GM21381 (cell line): ENCODE measurements at regions not wholly inside any gene's neighbourhood (a gene's known extent, or its start where the extent isn't known, plus 50 kb on each side); places are given as distances from the start of the nearest gene placed in this dataset.
"Not testable (repeated sequence)": the region's sequence is repeated elsewhere in the genome, so short reads cannot be mapped to it uniquely, and the experiment has no call there.

ENCODE experiments used
- ATAC-seq: cut with Tn5 transposase; IDR thresholded peaks from one replicate; pipeline ENCODE4 v1.9.1; 2021; ENCODE audit warnings: mild to moderate bottlenecking, moderate library complexity; ENCODE audit not compliant: unreplicated experiment

DNA sequence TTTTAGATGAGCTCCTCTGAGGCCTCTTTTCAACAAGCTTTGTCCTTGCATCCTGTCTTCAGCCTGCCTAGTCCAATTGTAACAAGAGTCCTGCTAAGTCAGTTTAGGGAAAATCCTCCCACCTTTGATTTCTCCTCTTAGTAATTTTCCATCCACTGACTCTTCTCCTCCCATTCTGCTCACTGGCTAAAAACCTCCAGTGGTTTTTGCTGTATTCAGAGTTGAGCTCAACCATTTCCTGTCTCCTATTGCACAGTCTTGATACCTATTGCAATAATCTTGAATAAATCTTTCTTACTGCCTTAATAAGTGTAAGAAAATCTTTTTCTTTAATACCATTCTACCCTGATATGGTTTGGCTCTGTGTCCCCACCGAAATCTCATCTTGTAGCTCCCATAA lies 117.8 kb upstream of the ENPP6 start:
- no peak for ATAC-seq

DNA sequence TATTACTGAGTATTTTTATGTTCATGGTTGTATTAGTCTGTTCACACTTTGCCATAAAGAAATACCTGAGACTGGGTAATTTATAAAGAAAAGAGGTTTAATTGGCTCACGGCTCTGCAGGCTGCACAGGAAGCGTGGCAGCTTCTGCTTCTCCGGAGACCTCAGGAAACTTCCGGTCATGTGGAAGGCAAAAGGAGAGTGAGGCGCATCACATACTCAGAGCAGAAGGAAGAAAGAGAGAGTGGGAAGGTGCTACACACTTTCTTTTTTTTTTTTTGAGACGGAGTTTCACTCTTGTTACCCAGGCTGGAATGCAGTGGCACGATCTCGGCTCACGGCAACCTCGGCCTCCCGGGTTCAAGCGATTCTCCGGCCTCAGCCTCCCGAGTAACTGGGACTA lies 115.8 kb upstream of the ENPP6 start:
- not testable (repeated sequence) for ATAC-seq

DNA sequence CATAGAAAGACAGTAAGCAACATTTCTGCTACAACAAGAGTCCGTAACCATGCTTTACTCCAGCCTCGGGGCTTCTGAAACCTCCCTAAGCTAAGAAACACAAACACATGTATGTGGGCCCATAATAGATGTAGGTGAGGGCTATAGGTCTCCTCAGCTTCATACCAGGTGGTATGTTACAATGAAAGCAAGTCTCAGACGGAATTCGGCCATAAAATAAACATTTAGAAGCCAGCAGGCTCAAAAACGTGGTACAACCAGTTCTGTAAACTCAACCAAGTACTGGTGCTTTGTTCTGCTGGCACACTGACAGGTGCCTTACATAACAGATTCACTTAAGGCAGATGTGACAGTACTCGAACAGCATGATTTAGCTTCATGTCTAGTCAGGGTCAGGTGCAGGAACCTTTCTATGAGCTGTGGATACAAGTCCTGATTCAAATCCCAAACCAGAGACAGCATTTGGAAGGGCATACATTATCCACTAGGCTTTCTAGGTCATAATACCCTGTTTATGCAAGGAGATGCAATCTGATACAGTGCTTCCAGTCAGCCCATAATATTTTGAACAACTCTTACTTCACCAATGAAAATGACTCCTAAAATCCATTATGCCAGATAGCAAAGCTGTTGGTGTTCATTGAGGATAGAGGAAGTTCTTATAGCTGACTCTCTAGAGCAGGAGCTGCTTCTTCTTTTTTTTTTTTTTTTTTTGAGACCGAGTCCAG lies 113.8 kb upstream of the ENPP6 start:
- ATAC-seq: no peak

DNA sequence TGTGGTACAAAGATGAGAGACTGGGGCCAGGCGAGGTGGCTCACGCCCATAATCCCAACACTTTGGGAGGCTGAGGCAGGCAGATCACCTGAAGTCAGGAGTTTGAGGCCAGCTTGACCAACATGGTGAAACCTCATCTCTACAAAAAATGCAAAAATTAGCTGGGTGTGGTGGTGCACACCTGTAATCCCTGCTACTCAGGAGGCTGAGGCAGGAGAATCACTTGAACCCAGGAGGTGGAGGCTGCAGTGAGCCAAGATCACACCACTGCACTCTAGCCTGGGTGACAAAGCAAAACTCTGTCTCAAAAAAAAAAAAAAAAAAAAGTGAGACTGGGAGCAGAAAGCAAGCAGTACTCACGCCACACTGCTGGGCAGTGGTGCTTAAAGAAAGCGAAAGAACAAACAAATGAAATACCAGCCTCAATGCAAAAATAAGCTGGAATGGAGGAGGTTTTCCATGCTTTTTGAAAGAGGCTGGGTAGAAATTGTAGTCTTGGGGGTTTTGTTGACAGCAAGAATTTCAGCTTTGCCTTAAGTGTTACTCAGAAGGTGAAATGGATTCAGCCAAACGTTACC lies 112.9 kb upstream of the ENPP6 start:
- ATAC-seq: not testable (repeated sequence)

DNA sequence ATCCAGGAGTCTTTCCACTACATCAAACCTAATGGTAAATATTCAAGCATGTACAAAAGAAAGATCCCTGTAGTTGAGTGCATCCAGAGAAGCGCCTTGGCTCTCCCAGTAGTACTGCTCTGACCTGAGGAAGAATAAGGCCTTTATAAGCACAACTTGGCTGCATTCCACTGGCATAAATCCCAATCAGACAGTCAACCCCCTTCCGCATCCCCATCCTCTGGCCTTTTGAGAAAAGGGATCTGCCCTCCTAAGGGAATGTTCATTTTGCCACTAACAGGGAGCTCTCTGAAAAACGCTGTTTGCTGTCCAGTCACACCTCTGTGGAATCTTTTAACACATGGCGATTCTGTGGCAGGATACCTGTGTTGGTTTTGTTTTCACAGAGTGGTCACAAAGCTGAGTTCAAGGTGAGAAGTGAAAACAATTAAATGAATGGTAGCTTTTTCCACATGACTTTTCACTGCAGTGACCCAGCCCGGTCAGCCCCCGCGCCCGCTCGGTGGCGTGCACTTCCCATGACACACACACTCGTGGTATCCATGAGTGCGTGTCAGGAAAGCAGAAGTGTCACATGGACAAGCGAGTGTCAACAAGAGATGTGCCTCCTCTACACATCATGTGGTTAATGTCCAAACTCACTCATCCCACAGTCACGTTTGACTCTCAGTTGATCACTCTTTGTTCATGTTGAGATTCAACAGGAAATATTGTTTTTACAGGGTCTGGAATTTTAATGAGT lies 112.2 kb upstream of the ENPP6 start:
- peak; percentile 72 for ATAC-seq

DNA sequence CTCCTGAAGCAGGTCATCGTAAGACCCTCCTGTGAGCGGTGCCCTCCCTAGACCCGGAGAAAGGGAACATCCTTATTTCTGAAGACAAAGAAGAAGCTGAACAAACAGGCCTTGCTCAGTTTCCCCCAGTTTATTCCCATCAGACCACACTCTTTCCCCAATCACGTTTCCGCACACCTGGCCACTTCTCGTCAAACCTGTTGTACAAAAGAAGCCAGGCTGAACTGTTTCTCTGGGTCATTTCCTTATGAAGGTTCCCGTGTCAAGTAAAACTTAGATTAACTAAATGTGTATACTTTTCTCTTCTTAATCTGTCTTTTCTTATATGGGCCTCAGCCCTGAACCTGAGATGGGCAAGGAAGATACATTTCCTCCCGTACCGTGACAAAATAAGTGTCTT lies 111.6 kb upstream of the ENPP6 start:
- no peak for ATAC-seq

DNA sequence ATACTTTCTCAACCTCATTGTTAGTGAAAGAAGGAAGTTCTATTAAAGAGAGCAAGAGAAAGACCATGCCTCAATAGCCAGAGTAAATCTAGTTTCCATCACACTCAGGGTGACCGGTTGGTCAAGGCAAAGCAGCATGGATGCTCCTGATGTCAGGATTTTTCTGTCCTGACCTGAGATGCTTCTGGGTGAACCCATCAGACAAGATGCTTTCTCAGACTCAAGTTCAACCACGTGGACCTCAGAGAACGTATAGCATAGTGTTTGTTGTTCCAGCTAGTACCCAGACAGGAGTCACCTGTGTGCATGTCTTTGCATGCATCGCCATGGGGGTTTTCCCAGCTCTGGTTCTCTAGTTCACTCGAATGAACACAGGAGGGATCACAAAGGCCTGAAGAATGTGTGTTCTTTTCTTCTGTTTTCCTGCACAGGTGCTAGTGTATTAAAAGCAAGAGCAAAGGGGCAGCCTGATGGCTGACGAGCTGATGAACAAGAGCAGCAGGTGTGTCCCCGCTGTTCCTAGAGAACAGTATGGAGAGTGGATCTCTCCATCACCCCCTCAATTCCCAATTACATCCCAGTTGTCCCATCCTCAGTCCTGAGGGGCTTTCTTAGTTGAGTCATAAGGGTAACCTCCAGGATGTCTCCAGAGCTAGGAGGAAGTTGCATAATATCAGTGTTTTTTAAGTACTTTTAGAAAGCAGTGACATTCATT lies 110.5 kb upstream of the ENPP6 start:
- peak; percentile 57 for ATAC-seq

DNA sequence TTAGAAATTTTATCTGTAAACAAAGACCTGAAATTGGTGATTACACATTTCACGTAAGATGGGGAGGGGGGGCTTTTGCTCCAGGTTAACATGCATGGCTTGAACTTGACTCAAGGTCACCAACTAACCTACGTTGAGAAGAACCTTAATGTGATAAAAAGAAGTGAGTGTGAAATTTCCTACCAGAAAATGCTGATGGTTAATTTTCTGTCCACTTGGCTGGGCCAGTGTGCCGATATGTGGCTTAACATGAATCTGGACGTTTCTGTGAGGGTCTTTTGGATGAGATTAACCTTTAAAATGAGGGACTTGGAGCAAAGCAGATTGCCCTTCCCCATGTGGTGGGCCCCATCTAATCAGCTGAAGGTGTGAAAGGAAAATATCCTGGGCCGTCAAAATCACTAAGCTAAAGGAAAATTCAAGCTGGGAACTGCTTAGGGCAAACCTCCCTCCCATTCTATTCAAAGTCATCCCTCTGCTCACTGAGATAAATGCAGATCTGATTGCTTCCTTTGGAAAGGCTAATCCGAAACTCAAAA lies 107.3 kb upstream of the ENPP6 start:
- no peak for ATAC-seq

DNA sequence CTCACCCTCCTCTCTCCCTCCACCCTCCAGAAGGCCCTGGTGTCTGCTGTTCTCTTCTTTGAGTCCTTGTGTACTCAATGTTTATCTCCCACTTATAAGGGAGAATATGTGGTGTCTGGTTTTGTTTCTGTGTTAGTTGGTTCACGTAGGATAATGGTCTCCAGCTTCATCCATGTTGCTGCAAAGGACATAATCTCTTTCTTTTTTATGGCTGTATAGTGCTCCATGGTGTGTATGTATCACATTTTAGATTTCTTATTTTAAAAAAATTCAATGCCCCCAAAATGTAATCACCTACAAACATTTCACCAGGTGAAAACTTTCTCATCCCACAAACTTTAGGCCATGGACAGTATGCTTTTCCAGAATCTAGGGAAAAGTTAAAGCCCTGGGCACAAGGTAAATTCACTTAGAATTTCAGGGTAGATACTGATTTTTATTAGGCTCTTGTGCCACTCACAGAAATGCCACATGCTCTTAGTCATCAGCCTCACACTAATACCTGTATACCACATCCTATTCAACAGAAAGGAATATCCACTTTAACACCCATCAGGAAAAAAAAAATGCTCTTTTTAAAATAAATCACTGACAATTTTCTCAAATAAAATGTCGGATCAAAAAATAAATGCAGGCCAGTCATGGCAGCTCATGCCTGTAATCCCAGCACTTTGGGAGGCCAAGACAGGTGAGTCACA lies 104.8 kb upstream of the ENPP6 start:
- ATAC-seq: no peak

DNA sequence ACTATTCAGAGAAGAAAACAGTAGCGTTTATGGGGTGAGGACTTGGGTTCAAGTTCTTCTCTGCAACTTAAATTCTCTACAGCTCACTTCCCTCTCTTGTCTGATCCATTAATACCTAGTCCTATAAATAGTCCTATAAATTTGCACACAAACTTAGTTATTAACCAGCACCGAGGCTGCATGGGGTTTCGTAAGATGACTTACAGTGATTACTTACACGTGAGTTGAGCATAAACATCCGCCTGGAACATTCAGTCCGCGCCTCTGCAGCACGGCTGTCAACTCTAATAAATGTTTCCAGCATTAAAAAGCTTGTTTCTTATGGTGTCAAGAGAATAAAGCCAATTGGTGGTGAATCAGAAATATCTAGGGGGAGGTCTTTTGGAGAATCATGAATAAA lies 103.0 kb upstream of the ENPP6 start:
- ATAC-seq: no peak

DNA sequence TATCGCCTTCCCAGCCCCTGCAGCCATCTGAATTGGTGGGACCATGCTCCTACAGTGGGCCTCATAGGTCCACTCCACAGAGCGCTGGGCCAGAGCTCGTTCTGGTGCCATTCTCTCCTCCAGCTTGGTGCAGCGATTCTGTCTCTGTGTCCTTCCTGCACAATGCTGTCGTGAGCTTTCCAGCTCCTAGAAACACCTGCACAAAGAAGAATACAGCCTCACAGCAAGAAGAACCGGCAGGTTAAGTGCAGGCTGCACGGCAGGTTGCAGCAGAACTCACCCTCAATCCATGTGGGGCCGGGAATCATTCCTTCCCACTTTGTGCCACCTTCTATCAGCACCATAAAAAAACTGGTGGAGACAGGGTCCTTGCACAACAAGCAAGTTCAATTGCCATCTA lies 101.2 kb upstream of the ENPP6 start:
- ATAC-seq: no peak

DNA sequence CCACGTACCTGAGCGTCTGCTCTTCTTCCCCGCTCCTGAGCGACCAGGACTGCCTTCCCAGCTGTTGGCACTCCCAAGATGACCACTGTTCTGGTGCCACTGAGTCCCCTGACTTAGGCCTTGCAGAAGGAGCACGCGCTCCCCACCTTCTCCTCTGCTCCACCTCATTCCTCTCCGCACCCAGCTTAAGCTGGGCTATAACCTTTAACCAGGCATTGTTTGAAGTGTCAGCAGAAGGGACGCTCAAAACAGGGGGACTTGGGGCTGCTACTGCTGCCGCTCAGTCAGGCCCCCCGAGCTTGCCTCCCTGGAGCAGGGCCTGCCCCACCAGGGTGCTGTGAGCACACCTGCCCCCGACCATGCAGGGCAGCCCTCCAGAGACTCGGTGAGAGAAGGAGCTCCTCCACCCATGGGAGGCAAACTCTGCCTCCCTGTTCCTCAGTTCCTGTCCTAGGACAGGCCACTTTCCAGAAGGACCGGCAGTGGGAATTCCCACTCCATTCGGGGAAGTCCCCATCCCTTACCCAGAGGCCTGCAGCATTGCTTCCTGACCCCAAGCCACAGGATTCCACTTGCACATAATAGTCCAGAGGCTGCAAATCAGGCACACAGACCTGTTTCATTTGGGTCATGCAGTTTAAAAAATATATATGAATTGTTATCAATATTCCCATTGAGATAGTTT lies 99.7 kb upstream of the ENPP6 start:
- ATAC-seq: no peak

DNA sequence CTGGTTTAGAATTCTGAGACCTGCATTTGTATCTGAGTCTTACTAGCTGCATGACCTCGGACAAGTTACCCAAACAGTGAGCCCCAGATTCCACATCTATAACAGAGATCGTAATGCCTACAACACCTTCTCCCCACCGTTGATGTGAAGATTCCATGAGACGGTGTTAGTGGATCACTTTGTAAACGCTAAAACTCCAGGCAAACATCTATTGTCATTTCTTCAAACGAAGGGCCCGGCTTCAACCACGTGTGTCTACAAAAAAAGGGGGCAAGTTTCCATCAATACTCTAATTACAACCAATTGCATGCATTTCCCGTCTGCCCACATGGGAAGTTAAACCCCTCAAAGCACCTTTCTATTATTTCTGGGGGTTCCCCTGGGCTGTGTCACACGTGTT lies 99.1 kb upstream of the ENPP6 start:
- ATAC-seq: no peak

DNA sequence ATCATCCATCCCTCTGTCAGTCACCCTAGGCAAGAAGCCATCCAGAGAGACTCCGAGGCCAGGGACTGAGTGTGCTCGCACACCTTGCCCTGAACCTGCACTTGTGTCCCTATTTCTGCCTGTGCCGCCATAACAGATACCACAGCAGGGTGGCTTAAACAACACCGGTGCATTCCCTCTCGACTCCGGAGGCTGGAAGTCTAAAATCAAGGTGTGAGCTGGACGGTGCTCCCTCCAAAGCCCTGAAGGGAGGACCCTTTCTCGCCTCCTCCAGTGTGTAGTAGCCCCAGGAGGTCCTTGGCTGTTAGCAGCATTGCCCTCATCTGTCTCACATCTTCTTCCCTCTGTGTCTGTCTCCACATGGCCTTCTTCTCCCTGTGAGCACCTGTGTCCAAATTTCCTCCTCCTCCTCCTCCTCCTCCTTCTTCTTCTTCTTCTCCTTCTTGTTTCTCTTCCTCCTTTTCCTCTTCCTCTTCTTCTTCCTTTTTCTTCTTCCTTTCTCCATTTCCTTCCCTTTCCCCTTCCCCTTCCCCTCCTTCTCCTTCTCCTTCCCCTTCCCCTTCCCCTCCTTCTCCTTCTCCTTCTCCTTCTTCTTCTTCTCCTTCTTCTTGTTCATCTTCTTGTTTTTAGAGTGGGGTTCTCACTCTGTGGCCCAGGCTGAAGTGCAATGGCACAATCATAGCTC lies 98.1 kb upstream of the ENPP6 start:
- no peak for ATAC-seq

DNA sequence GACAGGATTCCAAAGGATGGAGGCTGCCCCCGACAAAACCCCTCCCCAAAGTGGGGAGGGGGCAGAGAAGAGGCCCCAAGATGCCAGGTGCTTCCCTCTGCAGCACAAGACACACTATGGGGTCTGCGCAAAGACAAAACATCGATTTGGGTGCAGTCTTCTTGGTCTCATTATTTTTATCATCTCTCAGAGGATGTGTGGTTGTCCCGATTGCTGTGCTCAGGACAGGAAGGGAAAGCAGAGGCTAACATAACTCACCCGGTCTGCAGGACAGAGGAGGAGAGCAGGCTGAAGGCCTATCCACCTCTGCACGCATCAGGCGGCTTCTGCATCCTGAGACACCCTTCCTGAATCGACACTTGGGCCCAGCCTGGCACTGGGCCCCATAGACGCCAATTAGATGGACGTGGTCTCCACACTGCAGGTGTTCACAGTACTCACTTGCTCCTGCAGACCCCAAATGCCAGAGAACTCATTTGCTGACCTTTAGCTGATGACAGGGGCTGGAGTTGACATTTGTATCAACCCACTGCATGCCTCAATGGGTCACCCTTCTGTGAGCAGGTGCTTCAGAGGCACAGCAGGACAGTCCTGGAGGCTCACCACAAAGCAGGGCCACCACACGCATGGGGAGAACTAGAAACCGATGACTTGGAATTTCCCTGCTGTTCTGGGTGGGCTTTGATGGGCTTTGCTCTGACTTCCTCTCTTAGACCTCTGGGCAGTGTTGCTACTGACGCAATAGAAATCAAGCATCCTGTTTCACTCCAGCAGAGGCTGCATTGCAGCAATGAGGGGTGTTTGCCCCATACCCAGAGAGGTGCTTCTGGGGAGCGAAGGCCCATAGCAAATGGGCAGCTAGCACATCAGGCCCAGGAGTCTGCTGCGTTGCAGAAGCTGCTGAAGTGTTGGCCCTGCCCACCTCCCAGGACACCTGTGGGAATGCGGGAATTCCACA lies 96.3 kb upstream of the ENPP6 start:
- ATAC-seq: peak; percentile 63

DNA sequence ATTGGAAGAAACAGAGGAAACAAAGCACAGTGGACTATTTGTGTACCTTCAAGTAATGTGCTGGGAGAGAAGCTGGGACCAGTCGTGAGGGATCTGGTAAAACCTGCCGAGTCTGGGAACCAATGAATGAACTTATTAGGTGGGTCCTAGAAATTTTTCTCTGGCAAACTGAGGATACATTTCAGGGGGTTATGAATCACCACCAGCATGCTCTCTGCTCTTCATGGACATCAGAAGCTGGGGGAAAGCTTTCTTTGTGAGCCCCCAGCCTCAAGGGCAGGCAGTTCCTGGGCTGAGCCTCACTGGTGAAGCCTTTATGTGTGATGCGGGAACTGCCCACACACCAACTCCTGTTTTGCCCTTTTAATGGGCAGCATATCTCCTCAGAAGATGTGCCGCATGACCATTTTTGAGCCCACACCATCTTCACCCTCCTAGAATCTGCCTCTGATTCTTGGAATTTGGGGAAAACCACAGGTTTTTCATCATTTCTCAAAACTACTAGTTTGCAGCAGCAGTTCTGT lies 95.4 kb upstream of the ENPP6 start:
- no peak for ATAC-seq

DNA sequence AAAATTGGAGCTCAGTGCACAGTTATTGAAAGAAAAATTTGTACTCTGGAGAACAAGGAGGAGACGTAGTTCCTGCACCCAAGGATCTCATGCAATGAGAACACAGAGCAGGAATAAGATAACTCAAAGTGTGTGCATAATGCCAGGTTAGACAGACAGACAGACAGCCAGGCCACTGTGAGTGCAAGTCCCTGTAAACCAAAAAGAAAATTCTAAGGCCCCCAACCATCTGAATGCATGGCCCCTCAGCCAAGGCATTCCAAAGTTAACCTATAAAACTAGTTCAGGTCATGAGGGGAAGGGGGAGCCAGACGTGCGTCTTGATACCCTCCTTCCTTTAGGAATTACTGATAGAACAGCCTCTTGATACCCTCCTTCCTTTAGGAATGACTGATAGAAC lies 94.5 kb upstream of the ENPP6 start:
- no peak for ATAC-seq
